DND-41 (cell line): ENCODE measurements at regions not wholly inside any gene's neighbourhood (a gene's known extent, or its start where the extent isn't known, plus 50 kb on each side); places are given as distances from the start of the nearest gene placed in this dataset.
A peak's percentile ranks its signal among the peaks of the same experiment; 100 is the strongest.

Experiments
- ATAC-seq: fragments of 200-7000 bp; cut with Tn5 transposase; 3 replicates; pipeline ENCODE4 v1.9.1; 2021; ENCODE audit warnings: low read depth; ENCODE audit not compliant: insufficient read depth
- DNase-seq: peaks from one replicate; pipeline ENCODE4 v3.0.0-alpha.2; 2020
- H2AFZ ChIP-seq: 2 replicates; pipeline ENCODE4 v1.6.0; 2012; ENCODE audit warnings: low read depth, low read length
- H3K27ac ChIP-seq: 2 replicates; pipeline ENCODE4 v1.5.1; 2012; ENCODE audit warnings: low read length, inconsistent platforms
- H3K27me3 ChIP-seq: fragments of 200-600 bp; sonication (generic); 2 replicates; pipeline ENCODE4 v1.6.0; 2012; ENCODE audit warnings: low read length, mild to moderate bottlenecking, inconsistent platforms; ENCODE audit not compliant: insufficient read depth, poor library complexity
- H3K36me3 ChIP-seq: 2 replicates; pipeline ENCODE4 v1.5.1; 2012; ENCODE audit warnings: low read length, inconsistent platforms; ENCODE audit not compliant: insufficient read depth
- H3K4me1 ChIP-seq: 2 replicates; pipeline ENCODE4 v1.5.1; 2012; ENCODE audit warnings: mild to moderate bottlenecking, low read length; ENCODE audit not compliant: insufficient read depth
- H3K4me2 ChIP-seq: 2 replicates; pipeline ENCODE4 v1.6.0; 2012; ENCODE audit warnings: mild to moderate bottlenecking, moderate library complexity, low read length, inconsistent platforms; ENCODE audit not compliant: insufficient read depth
- H3K4me3 ChIP-seq, 2 experiments: fragments of 200-600 bp in 1 of 2; shearing (Covaris generic) in 1 of 2; 2 replicates each; pipeline ENCODE4 v1.5.1; 2012 to 2016; ENCODE audit warnings: inconsistent platforms in 2 of 2, low read length in 2 of 2, mild to moderate bottlenecking in 2 of 2, low read depth in 1 of 2, moderate library complexity in 1 of 2
- H3K79me2 ChIP-seq: 2 replicates; pipeline ENCODE4 v1.6.0; 2012; ENCODE audit warnings: low read length, inconsistent platforms; ENCODE audit not compliant: insufficient read depth
- H3K9ac ChIP-seq: 2 replicates; pipeline ENCODE4 v1.6.0; 2012; ENCODE audit warnings: low read depth, mild to moderate bottlenecking, inconsistent platforms, low read length, moderate library complexity
- H3K9me3 ChIP-seq: 2 replicates; pipeline ENCODE4 v1.5.1; 2012; ENCODE audit warnings: low read length, moderate library complexity, mild to moderate bottlenecking, inconsistent platforms; ENCODE audit not compliant: insufficient read depth, severe bottlenecking
- H4K20me1 ChIP-seq: 2 replicates; pipeline ENCODE4 v1.6.0; 2012; ENCODE audit warnings: low read length; ENCODE audit not compliant: insufficient read depth
- EZH2 ChIP-seq: IDR thresholded peaks from 3 replicates; pipeline ENCODE4 v1.6.1; 2012; ENCODE audit warnings: borderline replicate concordance, low read depth, mild to moderate bottlenecking, moderate library complexity, low read length, inconsistent platforms; ENCODE audit not compliant: severe bottlenecking
- TF ChIP-seq, protein P1 (sequence below): IDR thresholded peaks from 2 replicates; pipeline ENCODE4 v1.5.1; 2012; ENCODE audit warnings: borderline replicate concordance, low read length, moderate library complexity, mild to moderate bottlenecking; ENCODE audit not compliant: poor library complexity, severe bottlenecking; ENCODE audit errors: extremely low read depth

DNA sequence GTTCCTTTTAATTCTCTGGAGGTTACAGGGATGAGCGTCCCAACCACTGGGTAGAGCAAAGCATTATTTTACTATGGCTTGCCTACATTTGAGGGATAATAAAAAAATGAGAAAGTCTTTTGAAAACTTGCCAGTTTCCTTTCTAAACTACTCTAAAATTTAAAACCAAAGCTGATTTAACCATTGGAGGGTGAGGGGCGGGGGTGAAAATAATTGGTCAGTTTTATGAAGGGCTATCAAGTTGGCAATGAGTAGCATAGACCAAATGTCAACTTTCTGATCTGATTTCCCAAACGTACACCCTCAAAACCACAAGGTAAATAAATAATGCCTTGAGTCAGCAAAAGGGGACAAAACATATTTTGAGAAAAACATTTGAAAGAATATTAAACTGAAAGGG, 85.7 kb upstream of the STK17B start:
- Histone ChIP-seq H3K4me3 (no peak overlapping the region), H3K4me1 (peaks cover 36% of the 10 kb centered on the region), H4K20me1 (no peaks in the 10 kb centered on the region), H3K79me2 (peaks cover 29% of the 10 kb centered on the region), H3K9me3 (no peaks in the 10 kb centered on the region), H2AFZ (no peak overlapping the region), H3K9ac (no peak overlapping the region), H3K4me2 (no peak overlapping the region), H3K27me3 (no peaks in the 10 kb centered on the region), H3K27ac (no peak overlapping the region), H3K36me3 (no peaks in the 10 kb centered on the region; the same call in 1 of the 2 replicates)
- ATAC-seq (no peak), DNase-seq (no peak)
- TF ChIP-seq, protein P1, sequence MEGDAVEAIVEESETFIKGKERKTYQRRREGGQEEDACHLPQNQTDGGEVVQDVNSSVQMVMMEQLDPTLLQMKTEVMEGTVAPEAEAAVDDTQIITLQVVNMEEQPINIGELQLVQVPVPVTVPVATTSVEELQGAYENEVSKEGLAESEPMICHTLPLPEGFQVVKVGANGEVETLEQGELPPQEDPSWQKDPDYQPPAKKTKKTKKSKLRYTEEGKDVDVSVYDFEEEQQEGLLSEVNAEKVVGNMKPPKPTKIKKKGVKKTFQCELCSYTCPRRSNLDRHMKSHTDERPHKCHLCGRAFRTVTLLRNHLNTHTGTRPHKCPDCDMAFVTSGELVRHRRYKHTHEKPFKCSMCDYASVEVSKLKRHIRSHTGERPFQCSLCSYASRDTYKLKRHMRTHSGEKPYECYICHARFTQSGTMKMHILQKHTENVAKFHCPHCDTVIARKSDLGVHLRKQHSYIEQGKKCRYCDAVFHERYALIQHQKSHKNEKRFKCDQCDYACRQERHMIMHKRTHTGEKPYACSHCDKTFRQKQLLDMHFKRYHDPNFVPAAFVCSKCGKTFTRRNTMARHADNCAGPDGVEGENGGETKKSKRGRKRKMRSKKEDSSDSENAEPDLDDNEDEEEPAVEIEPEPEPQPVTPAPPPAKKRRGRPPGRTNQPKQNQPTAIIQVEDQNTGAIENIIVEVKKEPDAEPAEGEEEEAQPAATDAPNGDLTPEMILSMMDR, result no peak
- no peak for TF ChIP-seq EZH2

DNA sequence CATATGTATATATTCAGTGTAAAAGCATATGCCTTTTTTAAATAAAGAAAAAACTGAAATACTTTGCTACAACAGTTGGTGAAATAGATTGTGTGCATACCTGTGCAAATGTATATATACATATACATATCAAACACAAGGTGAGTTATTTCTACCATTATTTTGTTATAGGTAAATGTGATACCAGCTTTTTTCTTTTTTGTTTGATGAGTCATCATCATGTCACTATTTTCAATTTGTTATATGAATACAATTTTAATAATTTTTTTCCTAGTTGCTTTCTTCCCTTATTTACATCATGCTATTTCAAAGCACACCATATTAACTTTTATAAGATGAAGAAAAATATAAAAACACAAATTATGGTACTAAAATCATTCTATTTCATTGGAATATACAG, 87.0 kb upstream of the STK17B start:
- Histone ChIP-seq H3K9ac (no peak overlapping the region), H2AFZ (no peak overlapping the region), H3K4me2 (no peak overlapping the region), H4K20me1 (no peaks in the 10 kb centered on the region), H3K27ac (0 out of 2 replicates have a peak overlapping the region, but pooled peaks have one; percentile 0), H3K27me3 (no peaks in the 10 kb centered on the region), H3K9me3 (no peaks in the 10 kb centered on the region), H3K79me2 (peaks cover 36% of the 10 kb centered on the region), H3K36me3 (no peaks in the 10 kb centered on the region; the same call in 1 of the 2 replicates), H3K4me1 (peaks cover 47% of the 10 kb centered on the region), H3K4me3 (no peak overlapping the region)
- no peak for TF ChIP-seq EZH2
- TF ChIP-seq, protein P1, result no peak
- no peak for ATAC-seq
- DNase-seq, result no peak

DNA sequence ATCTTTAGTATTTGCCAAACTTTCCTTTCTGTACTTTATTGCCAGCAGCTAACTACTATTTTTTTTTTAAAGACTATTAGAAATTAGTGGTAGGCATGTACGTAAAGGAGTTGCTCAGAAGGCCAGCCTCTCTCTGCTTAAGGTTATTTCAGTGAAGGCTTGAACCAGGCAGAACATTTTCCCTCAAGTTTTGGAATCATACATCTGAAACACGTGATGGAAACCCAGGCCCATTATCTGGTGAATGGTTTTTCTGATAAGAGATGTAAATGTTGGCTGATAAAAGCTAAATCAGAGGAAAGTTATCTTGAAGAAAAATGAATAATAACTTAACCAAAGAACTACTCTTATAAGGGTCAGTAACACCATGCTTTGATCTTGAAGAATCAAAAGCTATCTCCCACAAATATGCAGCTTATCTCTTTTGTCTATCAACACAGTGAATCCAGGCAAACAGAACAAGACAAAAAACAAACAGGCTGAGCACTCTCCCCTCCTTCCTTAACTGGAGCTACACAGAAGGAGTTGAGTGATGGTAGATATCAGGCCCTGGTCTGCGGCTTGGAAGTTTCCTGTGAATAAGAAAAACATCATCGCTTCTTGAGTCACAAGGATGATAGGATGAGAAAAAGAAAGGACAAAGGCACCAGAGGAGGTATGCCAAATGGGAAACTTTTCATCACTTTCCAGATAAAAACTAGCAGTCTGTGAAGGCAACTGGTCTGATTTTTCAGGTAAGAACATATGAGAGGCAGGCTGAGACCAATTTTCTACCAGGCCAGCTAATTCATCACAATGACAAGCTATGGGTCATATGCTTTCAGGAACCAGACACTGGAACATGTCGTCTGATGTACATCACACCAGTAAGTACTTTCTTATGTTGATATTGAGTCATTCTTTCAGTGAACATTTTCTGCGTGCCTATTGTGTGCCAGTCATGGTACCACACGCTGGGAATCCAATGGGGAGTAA, 88.4 kb upstream of the STK17B start:
- DNase-seq, result peak; percentile 73
- Histone ChIP-seq H4K20me1 (no peaks in the 10 kb centered on the region), H3K4me1 (peaks cover 61% of the 10 kb centered on the region), H3K27me3 (no peaks in the 10 kb centered on the region), H2AFZ (peak overlapping the region; percentile 11), H3K36me3 (no peaks in the 10 kb centered on the region; the same call in 1 of the 2 replicates), H3K4me3 (peak overlapping the region; percentile 18 to 51), H3K79me2 (peaks cover 49% of the 10 kb centered on the region), H3K27ac (peak overlapping the region; percentile 85), H3K9me3 (no peaks in the 10 kb centered on the region), H3K9ac (peak overlapping the region; percentile 58), H3K4me2 (peak overlapping the region; percentile 59)
- ATAC-seq, result peak; percentile 52
- no peak for TF ChIP-seq EZH2
- TF ChIP-seq, protein P1, result no peak
